ENCODE measurements at regions not wholly inside any gene's neighbourhood (a gene's known extent, or its start where the extent isn't known, plus 50 kb on each side); places are given as distances from the start of the nearest gene placed in this dataset.
"Not testable (repeated sequence)": the region's sequence is repeated elsewhere in the genome, so short reads cannot be mapped to it uniquely, and the experiment has no call there.

GRCh38 chr6:101118136-101118396, 236.9 kb upstream of the ASCC3 start:
- H3K27ac ChIP-seq = no peak overlapping the region
- TF ChIP-seq ZFX (IDR thresholded peaks at IDR 0.05) = no peak
- TF ChIP-seq CTCF (conservative IDR thresholded peaks at IDR 0.05) = no peak

DNA sequence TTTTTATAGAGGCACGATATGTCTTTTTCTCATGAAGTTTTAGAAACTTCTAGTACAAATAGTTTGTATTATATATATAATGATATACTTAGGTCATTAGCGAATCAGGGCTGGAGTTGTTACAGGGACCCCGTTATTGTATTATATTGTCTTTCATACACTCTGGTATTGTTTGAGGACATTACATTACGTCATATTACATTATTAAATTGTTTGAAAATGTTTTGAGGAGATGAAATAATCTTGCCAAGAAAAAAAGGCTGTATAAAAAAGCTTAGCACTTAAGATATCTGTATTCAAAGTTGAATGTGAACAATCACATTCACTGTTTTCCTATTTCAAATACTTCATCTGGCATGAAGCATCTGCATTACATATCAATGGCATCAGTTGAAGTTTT, 239.6 kb upstream of the ASCC3 start:
- H3K27ac ChIP-seq = no peak overlapping the region
- no peak for TF ChIP-seq ZFX (IDR thresholded peaks at IDR 0.05)
- TF ChIP-seq CTCF (conservative IDR thresholded peaks at IDR 0.05) = no peak

DNA sequence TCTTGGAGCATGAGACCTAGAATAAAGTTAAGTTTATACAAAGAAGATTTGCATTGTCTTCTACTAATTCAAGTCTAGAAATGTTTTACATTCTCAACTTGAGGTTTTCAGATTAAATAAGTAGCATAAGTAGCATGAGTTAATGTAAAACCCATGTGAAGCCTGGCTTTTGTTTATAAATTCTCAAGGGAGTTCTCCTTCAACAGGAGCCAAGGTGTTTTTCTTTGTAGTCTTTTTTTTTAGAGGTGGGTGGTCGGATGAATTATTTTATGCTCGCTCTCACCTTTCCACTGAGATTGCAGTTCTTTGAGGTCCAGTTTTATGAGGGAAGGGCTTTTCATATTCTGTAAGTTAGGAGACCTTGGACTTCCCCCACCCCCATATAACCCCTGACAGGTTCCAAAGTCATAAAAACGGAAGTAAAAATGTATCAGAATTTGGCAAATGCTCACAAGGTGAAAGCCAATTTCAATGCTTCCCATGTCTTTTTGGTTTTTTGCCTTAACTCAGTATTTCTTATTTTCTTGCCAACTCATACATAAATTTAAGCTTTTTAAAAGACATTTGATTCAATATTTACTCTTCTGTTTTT, 244.3 kb upstream of the ASCC3 start:
- H3K27ac ChIP-seq = no peak overlapping the region
- no peak for TF ChIP-seq ZFX (IDR thresholded peaks at IDR 0.05)

GRCh38 chr6:101126501-101126900, 245.4 kb upstream of the ASCC3 start:
- TF ChIP-seq ZFX (IDR thresholded peaks at IDR 0.05) = no peak
- TF ChIP-seq CTCF (conservative IDR thresholded peaks at IDR 0.05) = no peak
- H3K27ac ChIP-seq = no peak overlapping the region

DNA sequence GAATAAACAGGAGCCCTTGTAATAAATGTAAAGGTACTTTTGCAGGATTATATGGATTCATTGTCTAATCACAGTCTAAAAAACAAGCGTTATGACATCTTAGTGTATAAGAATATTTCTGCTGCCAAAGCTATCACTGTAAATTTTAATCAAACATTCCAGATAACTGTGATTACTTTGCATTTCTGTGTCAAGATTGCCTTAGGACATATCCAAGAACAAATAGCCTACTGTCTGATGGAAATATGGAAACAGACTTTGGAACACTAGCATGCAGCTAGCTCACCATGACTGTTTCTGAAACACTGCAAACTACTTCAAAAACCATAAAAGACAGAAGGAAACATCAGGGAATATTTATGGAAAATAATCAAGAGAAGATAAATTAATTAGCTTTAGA, 248.7 kb upstream of the ASCC3 start:
- H3K27ac ChIP-seq = no peak overlapping the region
- no peak for TF ChIP-seq CTCF (conservative IDR thresholded peaks at IDR 0.05)
- no peak for TF ChIP-seq ZFX (IDR thresholded peaks at IDR 0.05)

DNA sequence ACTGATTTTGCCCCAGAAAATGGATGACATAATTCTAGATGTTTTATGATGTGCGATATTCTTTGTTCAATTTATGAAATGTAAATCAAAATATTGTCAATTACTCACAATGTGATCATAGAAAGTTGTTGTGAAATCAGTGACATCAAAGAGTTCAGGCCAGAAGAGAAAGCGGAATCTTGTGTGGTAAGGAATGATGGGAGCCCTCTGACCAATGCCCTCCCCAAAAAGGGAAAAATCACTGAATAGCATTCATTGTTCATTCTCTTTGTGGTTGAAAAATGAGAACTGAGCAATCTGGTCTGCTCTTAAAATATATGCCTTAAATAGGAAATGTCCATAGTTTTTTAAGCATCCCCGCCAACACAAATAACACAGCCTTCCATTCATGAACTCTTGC, 247.1 kb upstream of the GRIK2 start:
- TF ChIP-seq CTCF (conservative IDR thresholded peaks at IDR 0.05) (no peak), ZFX (IDR thresholded peaks at IDR 0.05) (no peak)

GRCh38 chr6:101150226-101150625, 243.3 kb upstream of the GRIK2 start:
- H3K27ac ChIP-seq = no peak overlapping the region
- TF ChIP-seq CTCF (conservative IDR thresholded peaks at IDR 0.05) = no peak
- TF ChIP-seq ZFX (IDR thresholded peaks at IDR 0.05) = no peak

More for the DNA sequence above, 247.1 kb upstream of the GRIK2 start:
- H3K27ac ChIP-seq = no peak overlapping the region

GRCh38 chr6:101157638-101158037, 235.9 kb upstream of the GRIK2 start:
- H3K27ac ChIP-seq = not testable (repeated sequence)

GRCh38 chr6:101163611-101164010, 229.9 kb upstream of the GRIK2 start:
- no peak for TF ChIP-seq CTCF (conservative IDR thresholded peaks at IDR 0.05)
- TF ChIP-seq ZFX (IDR thresholded peaks at IDR 0.05) = no peak
- no peak overlapping the region for H3K27ac ChIP-seq

All from C4-2B (cell line).